PC-9 (cell line): ENCODE measurements at regions not wholly inside any gene's neighbourhood (a gene's known extent, or its start where the extent isn't known, plus 50 kb on each side); places are given as distances from the start of the nearest gene placed in this dataset.

Experiments
- CTCF ChIP-seq: fragments of 200-600 bp; sonication (generic); conservative IDR thresholded peaks from 2 replicates; pipeline ENCODE4 v1.6.1; 2017; ENCODE audit warnings: mixed run types, antibody characterized with exemption, mild to moderate bottlenecking, moderate library complexity
- EZH2 ChIP-seq: fragments of 200-600 bp; sonication (generic); IDR thresholded peaks from 2 replicates; pipeline ENCODE4 v1.8.0; 2017; ENCODE audit warnings: antibody characterized with exemption, low read depth

- TF ChIP-seq CTCF (no peak), EZH2 (no peak)
Measured at GRCh38 chr1:199706826-199707606, 320.5 kb upstream of the NR5A2 start.
